Large intestine (tissue), 3 donors: ENCODE measurements at regions not wholly inside any gene's neighbourhood (a gene's known extent, or its start where the extent isn't known, plus 50 kb on each side); places are given as distances from the start of the nearest gene placed in this dataset.

Experiments
- DNase-seq, 2 donors: peaks; one replicate each; pipeline versions ENCODE4 v3.0.0 to v3.0.0-alpha.2; 2013
- H3K27ac ChIP-seq: one replicate; pipeline ENCODE4 v1.5.1; 2013; ENCODE audit warnings: low read length
- H3K27me3 ChIP-seq: 2 replicates; pipeline ENCODE4 v1.6.1; 2013; ENCODE audit warnings: low read length; ENCODE audit not compliant: control insufficient read depth, insufficient read depth
- H3K36me3 ChIP-seq: 2 replicates; pipeline ENCODE4 v1.6.1; 2013; ENCODE audit warnings: low read length; ENCODE audit not compliant: control insufficient read depth, insufficient read depth
- H3K4me1 ChIP-seq: one replicate; pipeline ENCODE4 v1.6.1; 2013; ENCODE audit warnings: low read length; ENCODE audit not compliant: control insufficient read depth, insufficient read depth
- H3K4me3 ChIP-seq: one replicate; pipeline ENCODE4 v1.5.1; 2013; ENCODE audit warnings: low read length
- H3K9me3 ChIP-seq: one replicate; pipeline ENCODE4 v1.6.1; 2013; ENCODE audit warnings: mild to moderate bottlenecking, low read depth, low read length, moderate library complexity; ENCODE audit not compliant: control insufficient read depth
- WGBS: methylation state at CpG from one replicate; pipeline ENCODE4 v1.1.5; 2013; ENCODE audit warnings: low lambda C conversion rate; ENCODE audit not compliant: insufficient coverage; 5-methylcytosine and 5-hydroxymethylcytosine counted together

DNA sequence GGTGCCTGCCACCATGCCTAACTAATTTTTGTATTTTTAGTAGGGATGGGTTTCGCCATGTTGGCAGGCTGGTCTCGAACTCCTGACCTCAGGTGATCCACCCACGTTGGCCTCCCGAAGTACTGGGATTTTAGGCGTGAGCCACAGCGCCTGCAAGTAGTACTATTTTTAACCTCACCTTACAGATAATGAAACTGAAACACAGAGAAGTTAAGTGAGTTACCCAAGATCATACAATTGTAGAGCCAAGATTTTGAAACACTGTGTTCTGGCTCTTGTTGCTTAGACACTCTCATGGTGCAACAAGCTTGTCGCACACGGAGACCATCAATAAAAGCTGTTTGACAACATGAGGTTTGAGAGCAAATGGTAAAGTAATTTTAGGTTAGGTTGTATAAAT, 159.1 kb upstream of the LMNTD1 start:
- Histone ChIP-seq H3K4me3 (no peak overlapping the region), H3K36me3 (no peaks in the 10 kb centered on the region), H3K9me3 (peaks cover 2% of the 10 kb centered on the region), H3K27ac (no peak overlapping the region), H3K27me3 (no peaks in the 10 kb centered on the region), H3K4me1 (no peaks in the 10 kb centered on the region)
- WGBS: 100% methylated on average over 3 of the region's 8 CpGs
- DNase-seq: no peak

GRCh38 chr12:25713264-25713663, 160.2 kb upstream of the LMNTD1 start:
- no peak overlapping the region for H3K27ac ChIP-seq
- H3K4me3 ChIP-seq: no peak overlapping the region
- H3K27me3 ChIP-seq: no peaks in the 10 kb centered on the region
- no peaks in the 10 kb centered on the region for H3K4me1 ChIP-seq
- no peaks in the 10 kb centered on the region for H3K9me3 ChIP-seq
- H3K36me3 ChIP-seq: no peaks in the 10 kb centered on the region
- no peak for DNase-seq
- 100% methylated on average over 2 of the region's 4 CpGs for WGBS

- no peak overlapping the region for H3K27ac ChIP-seq
- no peaks in the 10 kb centered on the region for H3K4me1 ChIP-seq
- no peaks in the 10 kb centered on the region for H3K27me3 ChIP-seq
- H3K4me3 ChIP-seq: no peak overlapping the region
- DNase-seq: no peak
- no peaks in the 10 kb centered on the region for H3K9me3 ChIP-seq
- 97% methylated on average over 5 of the region's 6 CpGs for WGBS
- no peaks in the 10 kb centered on the region for H3K36me3 ChIP-seq
These were observed 161.3 kb upstream of the LMNTD1 start for GRCh38 chr12:25714198-25714984.

DNA sequence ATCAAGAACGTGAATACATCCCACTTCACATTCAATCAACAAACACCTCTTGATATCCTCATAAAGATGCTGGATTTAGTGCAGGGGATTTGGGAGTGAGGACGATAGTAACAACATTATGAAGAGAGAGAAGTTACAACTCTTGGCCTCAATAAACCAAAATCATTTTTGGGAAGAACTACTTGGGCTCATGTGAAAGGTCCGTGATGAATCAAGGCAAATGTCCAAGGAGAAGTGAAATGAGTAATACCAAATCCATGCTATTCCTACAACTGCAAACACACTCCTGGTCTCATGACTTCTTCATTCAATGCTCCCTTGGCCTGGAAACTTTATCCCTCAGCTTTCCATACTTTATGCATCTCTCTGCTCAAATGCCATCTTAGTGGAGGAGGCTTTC, 162.0 kb upstream of the LMNTD1 start:
- 91% methylated on average over 1 of the region's 3 CpGs for WGBS
- no peak for DNase-seq
- Histone ChIP-seq H3K9me3 (no peaks in the 10 kb centered on the region), H3K27ac (no peak overlapping the region), H3K4me1 (no peaks in the 10 kb centered on the region), H3K36me3 (no peaks in the 10 kb centered on the region), H3K4me3 (no peak overlapping the region), H3K27me3 (no peaks in the 10 kb centered on the region)

- H3K4me3 ChIP-seq: no peak overlapping the region
- no peak overlapping the region for H3K27ac ChIP-seq
- no peaks in the 10 kb centered on the region for H3K9me3 ChIP-seq
- no peaks in the 10 kb centered on the region for H3K4me1 ChIP-seq
- DNase-seq: no peak
- H3K36me3 ChIP-seq: no peaks in the 10 kb centered on the region
- H3K27me3 ChIP-seq: no peaks in the 10 kb centered on the region
These were observed 163.8 kb upstream of the LMNTD1 start for GRCh38 chr12:25716842-25717241.

DNA sequence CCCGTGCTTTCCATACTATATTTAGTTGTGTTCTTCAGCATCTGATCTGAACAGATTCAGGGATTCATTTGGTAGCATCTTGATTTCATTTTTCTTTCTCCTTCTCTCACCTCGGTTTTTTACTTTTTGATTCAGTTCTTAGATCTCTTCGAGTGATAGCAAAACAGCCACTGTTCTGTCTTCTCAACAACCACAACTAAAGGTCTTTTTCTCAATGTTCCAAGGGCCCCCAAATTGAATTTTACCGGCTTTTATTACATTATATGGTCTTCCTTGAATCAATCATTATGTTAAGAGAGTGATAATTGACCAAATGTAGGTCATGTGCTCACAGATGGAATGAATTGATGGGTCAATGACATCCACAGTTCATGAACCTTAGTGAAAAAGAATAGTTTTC, 164.5 kb upstream of the LMNTD1 start:
- no peaks in the 10 kb centered on the region for H3K9me3 ChIP-seq
- WGBS: 94% methylated on average over 3 of the region's 4 CpGs
- no peaks in the 10 kb centered on the region for H3K36me3 ChIP-seq
- H3K4me1 ChIP-seq: no peaks in the 10 kb centered on the region
- no peaks in the 10 kb centered on the region for H3K27me3 ChIP-seq
- DNase-seq: no peak
- H3K27ac ChIP-seq: no peak overlapping the region
- no peak overlapping the region for H3K4me3 ChIP-seq

GRCh38 chr12:25718081-25718731, 165.1 kb upstream of the LMNTD1 start:
- WGBS: no CpG with 5 or more reads among the region's 2 CpGs
- Histone ChIP-seq H3K27ac (no peak overlapping the region), H3K4me3 (no peak overlapping the region), H3K36me3 (no peaks in the 10 kb centered on the region), H3K4me1 (no peaks in the 10 kb centered on the region), H3K9me3 (no peaks in the 10 kb centered on the region), H3K27me3 (no peaks in the 10 kb centered on the region)
- no peak for DNase-seq

- no peak for DNase-seq
- H3K4me3 ChIP-seq: no peak overlapping the region
- H3K27ac ChIP-seq: no peak overlapping the region
- H3K4me1 ChIP-seq: no peaks in the 10 kb centered on the region
- H3K36me3 ChIP-seq: no peaks in the 10 kb centered on the region
- no peaks in the 10 kb centered on the region for H3K27me3 ChIP-seq
- no peaks in the 10 kb centered on the region for H3K9me3 ChIP-seq
- 65% methylated on average over 3 of the region's 4 CpGs for WGBS
These were observed 166.4 kb upstream of the LMNTD1 start for GRCh38 chr12:25719505-25719904.

DNA sequence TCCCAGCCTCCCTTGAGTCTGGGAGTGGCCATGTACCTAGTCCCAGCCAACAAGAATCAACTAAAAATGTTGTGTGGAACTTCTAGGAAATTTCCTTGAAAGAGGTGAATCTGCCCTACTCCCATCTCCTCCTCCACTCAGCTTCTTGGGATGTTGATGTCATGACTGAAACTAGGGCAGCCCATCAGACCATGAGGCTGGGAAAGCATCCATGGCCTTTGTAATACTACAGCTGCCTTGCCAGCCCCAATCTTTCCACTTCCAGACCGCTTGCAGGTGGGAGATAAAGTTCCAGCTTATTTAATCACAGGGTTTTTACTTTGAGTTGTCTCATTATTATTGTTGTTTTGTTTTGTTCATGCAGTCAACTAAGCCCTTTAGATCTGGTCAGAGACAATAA, 170.3 kb upstream of the LMNTD1 start:
- Histone ChIP-seq H3K4me1 (no peaks in the 10 kb centered on the region), H3K27ac (no peak overlapping the region), H3K9me3 (no peaks in the 10 kb centered on the region), H3K36me3 (no peaks in the 10 kb centered on the region), H3K27me3 (no peaks in the 10 kb centered on the region), H3K4me3 (no peak overlapping the region)
- 100% methylated on average over 1 of the region's 1 CpG for WGBS
- no peak for DNase-seq

DNA sequence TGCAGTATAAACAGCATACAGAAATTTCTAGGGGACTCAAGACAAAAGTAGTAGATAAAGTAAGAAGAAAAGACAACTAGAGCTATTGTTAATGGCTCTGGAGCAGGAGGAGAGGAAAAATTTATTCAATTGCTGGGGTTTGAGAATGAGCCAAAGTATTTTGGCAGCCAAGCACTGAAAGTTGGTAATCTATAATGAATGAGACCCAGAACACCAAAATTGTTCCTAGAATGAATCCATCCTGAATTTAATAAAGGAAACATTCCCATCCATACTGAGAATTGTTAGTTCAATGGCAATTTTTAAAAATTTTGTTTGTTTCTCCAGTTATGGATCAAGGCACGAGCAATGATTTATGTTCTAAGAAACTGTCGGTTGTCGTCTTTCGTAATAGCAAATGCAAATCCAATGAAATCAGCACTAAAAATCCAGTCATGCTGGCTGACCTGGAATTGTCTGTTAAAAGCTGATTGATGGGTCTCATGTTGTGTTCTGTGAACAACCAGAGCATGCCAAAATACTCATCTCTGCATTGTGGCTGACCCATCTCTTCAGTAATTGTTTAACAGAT, 170.9 kb upstream of the LMNTD1 start:
- no peak overlapping the region for H3K4me3 ChIP-seq
- no peaks in the 10 kb centered on the region for H3K36me3 ChIP-seq
- no peaks in the 10 kb centered on the region for H3K4me1 ChIP-seq
- H3K27ac ChIP-seq: no peak overlapping the region
- no peaks in the 10 kb centered on the region for H3K9me3 ChIP-seq
- no peak for DNase-seq
- H3K27me3 ChIP-seq: no peaks in the 10 kb centered on the region
- WGBS: 93% methylated on average over 2 of the region's 4 CpGs
